ENCODE measurements at regions not wholly inside any gene's neighbourhood (a gene's known extent, or its start where the extent isn't known, plus 50 kb on each side); places are given as distances from the start of the nearest gene placed in this dataset.

DNA sequence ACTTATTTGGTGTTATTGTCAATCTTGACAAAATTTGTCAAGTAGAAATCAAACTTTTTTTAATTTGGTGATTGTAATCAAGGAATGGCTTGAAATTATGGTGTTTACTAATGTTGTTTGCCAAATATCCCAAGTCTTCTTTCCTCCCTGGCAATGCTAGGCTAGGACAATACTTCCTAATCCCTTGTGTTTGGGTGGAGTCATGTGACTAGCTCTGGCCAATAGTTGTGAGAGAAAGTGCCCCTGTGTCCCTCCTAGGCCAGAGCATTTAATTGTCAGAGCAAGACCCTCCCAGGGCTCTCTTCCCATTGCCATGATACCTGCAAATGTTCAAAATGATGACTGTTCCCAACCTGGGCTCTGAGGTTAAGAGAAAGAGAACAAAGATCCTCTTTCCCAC, 132.7 kb downstream of the ANXA2 start:
- TF ChIP-seq, protein P1, sequence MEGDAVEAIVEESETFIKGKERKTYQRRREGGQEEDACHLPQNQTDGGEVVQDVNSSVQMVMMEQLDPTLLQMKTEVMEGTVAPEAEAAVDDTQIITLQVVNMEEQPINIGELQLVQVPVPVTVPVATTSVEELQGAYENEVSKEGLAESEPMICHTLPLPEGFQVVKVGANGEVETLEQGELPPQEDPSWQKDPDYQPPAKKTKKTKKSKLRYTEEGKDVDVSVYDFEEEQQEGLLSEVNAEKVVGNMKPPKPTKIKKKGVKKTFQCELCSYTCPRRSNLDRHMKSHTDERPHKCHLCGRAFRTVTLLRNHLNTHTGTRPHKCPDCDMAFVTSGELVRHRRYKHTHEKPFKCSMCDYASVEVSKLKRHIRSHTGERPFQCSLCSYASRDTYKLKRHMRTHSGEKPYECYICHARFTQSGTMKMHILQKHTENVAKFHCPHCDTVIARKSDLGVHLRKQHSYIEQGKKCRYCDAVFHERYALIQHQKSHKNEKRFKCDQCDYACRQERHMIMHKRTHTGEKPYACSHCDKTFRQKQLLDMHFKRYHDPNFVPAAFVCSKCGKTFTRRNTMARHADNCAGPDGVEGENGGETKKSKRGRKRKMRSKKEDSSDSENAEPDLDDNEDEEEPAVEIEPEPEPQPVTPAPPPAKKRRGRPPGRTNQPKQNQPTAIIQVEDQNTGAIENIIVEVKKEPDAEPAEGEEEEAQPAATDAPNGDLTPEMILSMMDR (IDR thresholded peaks at IDR 0.05), result no peak
- TF ChIP-seq POLR2AphosphoS5 (IDR thresholded peaks at IDR 0.05), result no peak
- TF ChIP-seq POLR2A (IDR thresholded peaks at IDR 0.05), result no peak

Measured in breast epithelium (tissue), 3 donors.